ENCODE measurements at regions not wholly inside any gene's neighbourhood (a gene's known extent, or its start where the extent isn't known, plus 50 kb on each side); places are given as distances from the start of the nearest gene placed in this dataset.
"Not testable (repeated sequence)": the region's sequence is repeated elsewhere in the genome, so short reads cannot be mapped to it uniquely, and the experiment has no call there.

- no peak for DNase-seq (ENCODE audit: low spot score)
Observed at GRCh38 chr6:30832864-30833263, 51.5 kb upstream of the DDR1 start.

DNA sequence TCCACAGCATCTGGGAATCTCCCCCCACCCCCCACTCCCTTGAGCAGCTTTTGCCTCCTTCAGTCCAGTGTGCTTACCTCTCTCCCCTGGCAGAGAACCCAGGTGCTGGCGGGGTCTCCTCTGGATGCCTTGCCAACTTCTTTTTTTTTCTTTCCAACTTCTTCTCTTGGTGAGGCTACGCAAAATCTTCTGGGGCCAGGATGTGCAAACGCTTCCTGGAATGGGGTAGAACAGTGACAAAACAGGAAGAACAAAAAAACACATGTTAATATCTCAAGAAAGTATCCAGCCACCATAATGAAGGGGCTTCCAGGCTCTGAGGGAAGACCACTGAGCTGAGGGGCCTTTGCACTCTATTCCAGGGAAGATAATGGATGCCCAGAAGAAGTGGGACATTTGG, 53.9 kb upstream of the DDR1 start:
- no peak for DNase-seq (ENCODE audit: low spot score)

DNA sequence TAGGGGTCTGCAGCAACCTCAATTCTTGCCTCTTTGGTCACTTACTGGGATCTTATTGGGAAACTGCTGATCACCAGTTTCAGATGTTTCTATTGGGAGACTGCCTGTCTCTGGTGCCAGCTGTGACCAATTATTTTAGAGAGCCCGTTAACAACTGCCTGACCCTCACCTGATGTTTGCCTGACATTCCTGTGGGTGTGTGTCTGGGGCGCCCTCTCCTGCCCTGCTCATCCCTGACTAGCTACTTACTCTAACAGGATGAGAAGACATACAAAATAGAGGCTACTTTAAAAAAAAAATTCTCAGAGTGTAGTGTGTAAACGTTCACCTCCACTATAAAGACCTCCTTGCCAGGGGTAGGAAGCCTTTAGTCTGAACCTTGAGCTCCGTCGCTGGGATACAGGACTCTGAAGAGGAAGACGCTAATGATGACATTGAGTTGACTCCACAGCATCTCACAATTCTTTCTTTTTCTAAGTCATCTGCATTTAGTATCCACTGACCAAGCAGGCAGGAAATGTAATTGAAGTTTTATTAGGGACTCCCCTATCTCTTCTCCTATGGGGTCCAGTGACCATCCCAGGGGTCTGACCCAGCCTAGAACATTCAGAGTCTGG, 54.6 kb upstream of the DDR1 start:
- no peak for DNase-seq (ENCODE audit: low spot score)

GRCh38 chr6:30829033-30829432, 55.3 kb upstream of the DDR1 start:
- no peak for DNase-seq (ENCODE audit: low spot score)

GRCh38 chr6:30828027-30828962, 56.0 kb upstream of the DDR1 start:
- peak; percentile 90 for DNase-seq (ENCODE audit: low spot score)

GRCh38 chr6:30826961-30827342, 57.4 kb upstream of the DDR1 start:
- no peak for DNase-seq (ENCODE audit: low spot score)

DNA sequence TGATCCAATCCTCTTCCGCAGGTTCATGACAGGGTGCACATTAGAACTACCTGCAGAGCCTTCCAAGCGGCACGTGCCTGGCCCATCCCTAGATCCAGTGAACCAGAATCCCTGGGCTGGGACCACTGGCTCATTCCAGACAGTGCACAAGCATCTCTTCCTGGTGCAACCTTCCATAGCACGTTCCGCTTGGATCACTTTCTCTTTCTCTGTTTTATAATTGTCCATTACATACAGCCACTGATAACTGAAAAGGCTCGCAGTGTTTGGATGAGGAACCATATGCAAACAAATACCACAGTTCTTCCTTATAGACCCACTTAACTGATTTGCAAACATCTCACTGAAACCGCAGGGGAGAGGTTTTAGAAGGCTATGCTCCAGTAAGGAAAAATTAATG, 59.6 kb upstream of the DDR1 start:
- DNase-seq (ENCODE audit: low spot score), result no peak

DNA sequence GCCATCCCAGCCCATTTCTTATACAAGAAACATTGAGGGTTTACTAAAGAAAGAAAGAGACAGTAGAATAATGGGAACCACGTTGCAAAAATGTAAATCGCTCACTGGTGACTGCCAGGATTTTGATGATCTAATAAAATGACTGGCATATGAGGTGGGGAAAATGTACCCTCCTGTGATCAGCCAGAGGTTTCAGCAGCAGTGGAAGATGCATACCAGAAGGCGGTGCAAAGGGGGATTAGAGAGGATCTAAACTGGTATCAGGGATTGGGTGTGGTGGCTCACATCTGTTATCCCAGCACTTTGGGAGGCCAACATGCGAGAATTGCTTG, 60.8 kb upstream of the DDR1 start:
- DNase-seq (ENCODE audit: low spot score), result no peak

- no peak for DNase-seq (ENCODE audit: low spot score)
Observed at GRCh38 chr6:30821862-30822784, 62.2 kb upstream of the DDR1 start.

- no peak for DNase-seq (ENCODE audit: low spot score)
Observed at GRCh38 chr6:30820193-30820592, 64.1 kb upstream of the DDR1 start.

- DNase-seq (ENCODE audit: low spot score), result no peak
Observed at GRCh38 chr6:30819297-30819917, 64.9 kb upstream of the DDR1 start.

DNA sequence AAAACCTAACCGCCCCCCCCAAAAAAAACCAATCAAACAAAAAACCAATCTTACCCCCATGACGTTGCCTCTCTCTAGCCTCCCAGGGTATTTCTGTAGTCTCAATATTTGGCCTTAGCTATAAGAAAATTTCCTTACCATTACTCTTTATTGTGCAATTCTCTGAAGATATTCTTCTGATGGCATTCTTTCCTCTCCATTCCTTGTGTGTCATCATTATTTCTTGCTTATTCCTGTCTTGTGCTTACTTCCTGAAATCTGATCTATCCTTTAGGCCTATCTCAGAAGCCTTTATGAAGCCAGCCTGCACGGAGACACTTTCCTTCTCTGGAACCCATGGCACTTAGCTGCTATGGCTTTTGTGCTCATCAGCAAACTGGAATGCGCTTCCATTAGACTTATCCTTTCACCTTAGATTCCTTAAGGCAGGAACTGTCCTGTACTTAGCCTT, 65.9 kb upstream of the DDR1 start:
- no peak for DNase-seq (ENCODE audit: low spot score)

GRCh38 chr6:30816791-30817739, 67.3 kb upstream of the DDR1 start:
- DNase-seq (ENCODE audit: low spot score), result no peak

GRCh38 chr6:30816296-30816695, 68.0 kb upstream of the DDR1 start:
- DNase-seq (ENCODE audit: low spot score), result not testable (repeated sequence)

- not testable (repeated sequence) for DNase-seq (ENCODE audit: low spot score)
Observed at GRCh38 chr6:30815041-30815742, 69.1 kb upstream of the DDR1 start.

DNA sequence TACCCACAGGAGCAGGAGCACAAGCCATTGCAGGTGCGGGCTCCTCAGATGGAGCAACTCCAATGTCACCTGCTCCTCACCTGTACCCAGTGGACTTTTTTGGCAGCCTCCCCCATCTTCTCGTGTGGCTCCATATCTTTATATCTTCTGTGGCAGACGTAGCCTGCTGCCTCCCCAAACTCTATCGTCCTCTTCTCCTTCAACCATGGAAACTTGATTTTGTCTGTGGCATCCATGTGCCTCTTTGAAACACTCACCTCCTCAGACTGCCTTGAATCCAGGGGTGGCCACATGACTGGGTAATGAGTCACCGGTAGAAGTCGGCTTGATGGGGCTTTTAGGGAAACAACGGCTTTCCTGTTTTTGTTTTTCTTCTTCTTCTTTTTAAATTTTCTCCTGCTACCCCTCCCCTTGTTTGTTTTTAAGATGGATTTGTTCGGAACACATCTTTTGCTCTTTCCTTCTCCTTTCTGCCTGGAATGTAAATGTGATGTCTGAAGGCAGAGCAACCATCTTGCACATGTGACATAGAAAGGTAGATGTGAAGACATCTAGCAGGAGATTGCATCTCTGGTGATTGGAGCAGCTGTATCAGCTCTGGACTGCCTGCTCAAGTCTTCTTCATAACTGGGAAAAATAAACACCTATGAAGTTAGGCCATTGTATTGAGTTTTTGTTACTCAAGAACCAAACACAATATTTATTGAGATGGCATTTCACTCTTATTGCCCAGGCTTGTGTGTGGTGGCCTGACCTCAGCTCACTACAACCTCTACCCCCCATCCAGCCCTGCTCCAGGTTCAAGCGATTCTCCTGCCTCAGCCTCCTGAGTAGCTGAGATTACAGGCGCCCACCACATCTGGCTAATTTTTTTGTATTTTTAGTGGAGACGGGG, 69.9 kb upstream of the DDR1 start:
- DNase-seq (ENCODE audit: low spot score), result no peak

DNA sequence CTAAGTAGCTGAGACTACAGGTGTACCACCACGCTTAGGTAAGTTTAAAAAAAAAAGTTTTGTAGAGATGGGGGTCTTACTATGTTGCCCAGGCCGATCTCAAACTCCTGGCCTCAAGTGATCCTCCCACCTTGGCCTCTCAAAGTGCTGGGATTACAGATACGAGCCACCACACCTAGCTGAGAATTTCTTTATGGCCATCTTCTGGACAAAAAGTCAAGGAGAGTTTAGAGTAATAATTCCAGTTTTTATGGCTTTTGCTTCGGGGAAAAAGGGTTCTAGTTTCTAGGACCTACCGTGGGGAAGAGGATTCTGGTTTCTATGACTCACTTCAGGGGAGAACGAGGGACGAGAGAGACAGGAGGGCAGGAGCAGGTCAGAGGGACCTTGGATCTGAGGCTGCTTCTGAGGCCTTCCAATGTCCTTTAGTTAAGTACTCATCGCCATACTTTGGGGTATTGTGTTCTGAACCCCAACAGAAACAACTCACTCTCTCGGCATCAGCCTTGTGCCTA, 69.3 kb upstream of the IER3 start:
- DNase-seq (ENCODE audit: low spot score), result no peak

DNA sequence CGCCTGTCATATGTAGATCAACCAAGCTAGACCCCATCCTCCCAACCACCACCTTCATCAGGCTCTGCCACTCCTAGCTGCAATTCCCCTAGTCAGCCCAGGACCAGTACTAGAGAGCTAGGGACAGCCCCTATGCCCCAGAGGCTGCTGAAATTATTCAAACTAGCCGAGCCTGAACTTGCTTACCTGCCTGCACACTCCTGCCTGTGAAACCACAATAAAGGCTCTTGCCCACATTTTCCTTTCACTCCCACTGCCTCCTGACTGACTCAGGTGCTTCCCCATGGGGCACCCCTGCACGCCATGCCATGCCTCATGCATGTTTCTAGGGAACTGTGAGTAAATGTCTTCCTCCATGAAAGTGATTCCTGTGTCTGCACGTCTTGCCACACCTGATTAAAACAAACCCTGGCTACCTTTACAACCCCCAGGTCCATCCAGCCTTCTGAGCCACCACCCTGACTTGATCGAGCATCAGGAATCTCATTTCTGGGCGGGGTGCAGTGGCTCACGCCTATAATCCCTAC, 66.5 kb upstream of the IER3 start:
- DNase-seq (ENCODE audit: low spot score), result no peak

DNA sequence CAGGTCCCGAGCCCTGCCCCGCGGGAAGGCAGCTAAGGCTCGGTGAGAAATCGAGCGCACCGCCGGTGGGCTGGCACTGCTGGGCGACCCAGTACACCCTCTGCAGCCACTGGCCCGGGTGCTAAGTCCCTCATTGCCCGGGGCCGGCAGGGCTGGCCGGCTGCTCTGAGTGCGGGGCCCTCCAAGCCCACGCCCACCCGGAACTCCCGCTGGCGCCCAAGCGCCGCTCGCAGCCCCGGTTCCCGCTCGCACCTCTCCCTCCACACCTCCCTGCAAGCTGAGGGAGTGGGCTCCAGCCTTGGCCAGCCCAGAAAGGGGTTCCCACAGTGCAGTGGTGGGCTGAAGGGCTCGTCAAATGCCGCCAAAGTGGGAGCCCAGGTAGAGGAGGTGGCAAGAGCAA, 63.2 kb upstream of the IER3 start:
- DNase-seq (ENCODE audit: low spot score), result not testable (repeated sequence)
